SK-N-SH (cell line): ENCODE measurements at regions not wholly inside any gene's neighbourhood (a gene's known extent, or its start where the extent isn't known, plus 50 kb on each side); places are given as distances from the start of the nearest gene placed in this dataset.

Experiments used
- CTCF ChIA-PET: fragments of 300-600, 350-600 bp; formaldehyde crosslinking; extraction: SDS; loops from one replicate; lab custom pipeline; 2021; lab: Yijun Ruan, JAX
- POLR2A ChIA-PET: fragments of 350-600 bp; sonication (Branson Sonifier 250); formaldehyde crosslinking; extraction: SDS; loops from one replicate; lab custom pipeline; 2020; ENCODE audit warnings: antibody characterized with exemption, inconsistent platforms; lab: Yijun Ruan, JAX
- DNase-seq: peaks from one replicate; pipeline ENCODE4 v3.0.0; 2012
- H2AFZ ChIP-seq: fragments of 200-600 bp; sonication (generic); 2 replicates; pipeline ENCODE4 v1.8.1; 2016; ENCODE audit warnings: antibody characterized with exemption, mild to moderate bottlenecking, low read depth
- H3F3A ChIP-seq: fragments of 200-600 bp; sonication (generic); replicated peaks from 2 replicates; pipeline ENCODE3; 2016; ENCODE audit warnings: antibody characterized with exemption, mild to moderate bottlenecking; ENCODE audit not compliant: insufficient read depth
- H3K27ac ChIP-seq, 2 experiments: fragments of 200-500 bp in 1 of 2; fragments of 200-600 bp in 1 of 2; sonication (Bioruptor generic) in 1 of 2; sonication (generic), shearing (Covaris generic) in 1 of 2; 2 replicates each; pipeline versions ENCODE4 v1.5.1 to v1.6.1; 2014 to 2016; ENCODE audit warnings: low read depth in 2 of 2, inconsistent platforms in 1 of 2, low read length in 1 of 2, mild to moderate bottlenecking in 1 of 2, mixed read lengths in 1 of 2
- H3K27me3 ChIP-seq: fragments of 200-600 bp; sonication (generic), shearing (Covaris generic); 2 replicates; pipeline ENCODE4 v1.6.1; 2016; ENCODE audit warnings: mixed run types; ENCODE audit not compliant: insufficient read depth
- H3K36me3 ChIP-seq, 2 experiments: fragments of 200-500 bp in 1 of 2; fragments of 200-600 bp in 1 of 2; sonication (Bioruptor generic) in 1 of 2; sonication (generic) in 1 of 2; replicated peaks in 1 of 2; 2 replicates each; pipeline versions ENCODE3 to v1.5.1; 2014 to 2016; ENCODE audit warnings: low read length in 1 of 2, mild to moderate bottlenecking in 1 of 2; ENCODE audit not compliant: insufficient read depth in 2 of 2, control insufficient read depth in 1 of 2
- H3K4me1 ChIP-seq, 2 experiments: fragments of 200-500 bp in 1 of 2; fragments of 200-600 bp in 1 of 2; sonication (Bioruptor generic) in 1 of 2; sonication (generic), shearing (Covaris generic) in 1 of 2; 2 replicates each; pipeline versions ENCODE4 v1.5.1 to v1.6.1; 2014 to 2016; ENCODE audit warnings: low read depth in 1 of 2, low read length in 1 of 2, mixed run types in 1 of 2; ENCODE audit not compliant: insufficient read depth in 2 of 2, control insufficient read depth in 1 of 2
- H3K4me2 ChIP-seq: fragments of 200-600 bp; sonication (generic), shearing (Covaris generic); 2 replicates; pipeline ENCODE4 v1.6.1; 2017; ENCODE audit warnings: mixed run types
- H3K4me3 ChIP-seq, 2 experiments: fragments of 200-500 bp in 1 of 2; fragments of 200-600 bp in 1 of 2; sonication (Bioruptor generic) in 1 of 2; sonication (generic), shearing (Covaris generic) in 1 of 2; 2 replicates each; pipeline versions ENCODE4 v1.5.1 to v1.8.1; 2014 to 2016; ENCODE audit warnings: low read depth in 2 of 2, inconsistent platforms in 1 of 2, low read length in 1 of 2, mild to moderate bottlenecking in 1 of 2, mixed read lengths in 1 of 2, moderate library complexity in 1 of 2
- H3K79me2 ChIP-seq: fragments of 200-600 bp; sonication (generic); 2 replicates; pipeline ENCODE4 v1.8.1; 2017; ENCODE audit warnings: mild to moderate bottlenecking; ENCODE audit not compliant: insufficient read depth
- H3K9ac ChIP-seq: fragments of 200-600 bp; sonication (generic); 2 replicates; pipeline ENCODE4 v1.6.1; 2017; ENCODE audit warnings: mixed run types
- H3K9me2 ChIP-seq: fragments of 200-600 bp; sonication (generic); 2 replicates; pipeline ENCODE4 v1.6.1; 2017; ENCODE audit warnings: mixed run types
- H3K9me3 ChIP-seq: fragments of 200-600 bp; sonication (generic); 2 replicates; pipeline ENCODE4 v1.6.1; 2017; ENCODE audit warnings: mixed run types, mild to moderate bottlenecking, moderate library complexity
- H4K20me1 ChIP-seq: fragments of 200-600 bp; sonication (generic); 2 replicates; pipeline ENCODE4 v1.6.1; 2017; ENCODE audit warnings: mild to moderate bottlenecking, mixed run types; ENCODE audit not compliant: insufficient read depth
- ELF1 ChIP-seq: IDR thresholded peaks from 2 replicates; pipeline ENCODE4 v1.4.0; 2012
- JUND ChIP-seq: IDR thresholded peaks from 2 replicates; pipeline ENCODE4 v1.4.0; 2012
- MEF2A ChIP-seq: IDR thresholded peaks from 2 replicates; pipeline ENCODE4 v1.4.0; 2012; ENCODE audit warnings: low read depth, borderline replicate concordance
- MXI1 ChIP-seq: IDR thresholded peaks from 2 replicates; pipeline ENCODE4 v1.6.1; 2012; ENCODE audit warnings: mild to moderate bottlenecking, low read depth, low read length, improper control_type of control experiment
- PBX3 ChIP-seq: IDR thresholded peaks from 2 replicates; pipeline ENCODE4; 2012
- RAD21 ChIP-seq: IDR thresholded peaks from 2 replicates; pipeline ENCODE4 v1.6.1; 2012; ENCODE audit warnings: mild to moderate bottlenecking, low read length
- TEAD4 ChIP-seq: IDR thresholded peaks from 2 replicates; pipeline ENCODE4 v1.4.0; 2012; ENCODE audit warnings: mild to moderate bottlenecking, borderline replicate concordance; ENCODE audit not compliant: insufficient read depth
- USF1 ChIP-seq: IDR thresholded peaks from 2 replicates; pipeline ENCODE4 v1.4.0; 2012; ENCODE audit warnings: low read depth, borderline replicate concordance
- ZBTB33 ChIP-seq: IDR thresholded peaks from 2 replicates; pipeline ENCODE4 v1.4.0; 2012; ENCODE audit warnings: low read depth, borderline replicate concordance
- TF ChIP-seq, protein P1 (sequence below): IDR thresholded peaks from 2 replicates; pipeline ENCODE4 v1.6.1; 2012; ENCODE audit warnings: mild to moderate bottlenecking, low read depth, low read length, moderate library complexity

GRCh38 chr10:64535131-64535867 lies 1014.1 kb downstream of the REEP3 start (continued):
- TF ChIP-seq PBX3 (no peak), ELF1 (no peak), MEF2A (no peak), TEAD4 (no peak), USF1 (no peak), ZBTB33 (no peak), JUND (no peak)
- TF ChIP-seq, protein P1, sequence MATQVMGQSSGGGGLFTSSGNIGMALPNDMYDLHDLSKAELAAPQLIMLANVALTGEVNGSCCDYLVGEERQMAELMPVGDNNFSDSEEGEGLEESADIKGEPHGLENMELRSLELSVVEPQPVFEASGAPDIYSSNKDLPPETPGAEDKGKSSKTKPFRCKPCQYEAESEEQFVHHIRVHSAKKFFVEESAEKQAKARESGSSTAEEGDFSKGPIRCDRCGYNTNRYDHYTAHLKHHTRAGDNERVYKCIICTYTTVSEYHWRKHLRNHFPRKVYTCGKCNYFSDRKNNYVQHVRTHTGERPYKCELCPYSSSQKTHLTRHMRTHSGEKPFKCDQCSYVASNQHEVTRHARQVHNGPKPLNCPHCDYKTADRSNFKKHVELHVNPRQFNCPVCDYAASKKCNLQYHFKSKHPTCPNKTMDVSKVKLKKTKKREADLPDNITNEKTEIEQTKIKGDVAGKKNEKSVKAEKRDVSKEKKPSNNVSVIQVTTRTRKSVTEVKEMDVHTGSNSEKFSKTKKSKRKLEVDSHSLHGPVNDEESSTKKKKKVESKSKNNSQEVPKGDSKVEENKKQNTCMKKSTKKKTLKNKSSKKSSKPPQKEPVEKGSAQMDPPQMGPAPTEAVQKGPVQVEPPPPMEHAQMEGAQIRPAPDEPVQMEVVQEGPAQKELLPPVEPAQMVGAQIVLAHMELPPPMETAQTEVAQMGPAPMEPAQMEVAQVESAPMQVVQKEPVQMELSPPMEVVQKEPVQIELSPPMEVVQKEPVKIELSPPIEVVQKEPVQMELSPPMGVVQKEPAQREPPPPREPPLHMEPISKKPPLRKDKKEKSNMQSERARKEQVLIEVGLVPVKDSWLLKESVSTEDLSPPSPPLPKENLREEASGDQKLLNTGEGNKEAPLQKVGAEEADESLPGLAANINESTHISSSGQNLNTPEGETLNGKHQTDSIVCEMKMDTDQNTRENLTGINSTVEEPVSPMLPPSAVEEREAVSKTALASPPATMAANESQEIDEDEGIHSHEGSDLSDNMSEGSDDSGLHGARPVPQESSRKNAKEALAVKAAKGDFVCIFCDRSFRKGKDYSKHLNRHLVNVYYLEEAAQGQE, result no peak

DNA sequence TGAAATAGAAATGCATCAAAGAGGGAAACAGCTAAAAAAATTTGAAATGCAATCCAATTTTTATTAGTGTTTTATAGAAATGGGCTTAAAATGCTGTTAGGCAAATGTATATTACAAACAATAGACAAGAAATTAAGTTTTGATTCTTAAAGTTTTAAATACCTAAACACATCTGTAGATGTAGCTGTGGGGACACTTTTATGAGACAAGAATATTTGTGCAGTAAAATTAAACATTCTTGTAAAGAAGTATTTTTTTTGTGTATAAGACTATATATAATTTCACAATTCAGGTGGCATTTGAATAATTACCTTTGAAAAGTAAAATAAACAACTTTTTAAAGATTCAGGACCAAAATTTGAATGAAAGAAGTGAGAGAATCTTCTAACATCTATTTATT lies 1015.9 kb downstream of the REEP3 start:
- no peaks in the 10 kb centered on the region for H3K9me3 ChIP-seq
- H3K4me3 ChIP-seq, result no peak overlapping the region
- no peak overlapping the region for H3K27ac ChIP-seq
- no peak overlapping the region for H3K9ac ChIP-seq
- no peaks in the 10 kb centered on the region for H3K27me3 ChIP-seq
- no peaks in the 10 kb centered on the region for H3K9me2 ChIP-seq
- no peaks in the 10 kb centered on the region for H4K20me1 ChIP-seq
- ChIA-PET POLR2A (no interaction called here), CTCF (interaction anchor here (1.3 kb wide), 1 partner anchor 12 kb away, joined by 3 read pairs; no protein-coding TSS in a partner anchor)
- no peaks in the 10 kb centered on the region for H3K4me1 ChIP-seq
- no peak overlapping the region for H3K4me2 ChIP-seq
- H2AFZ ChIP-seq, result no peak overlapping the region
- no peaks in the 10 kb centered on the region for H3K36me3 ChIP-seq
- 0 out of 2 replicates have a peak, but pooled peaks have one; percentile 3 for TF ChIP-seq RAD21
- TF ChIP-seq MXI1, result no peak
- DNase-seq, result no peak
- H3K79me2 ChIP-seq, result no peaks in the 10 kb centered on the region
- no peaks in the 10 kb centered on the region for H3F3A ChIP-seq
